ENCODE measurements at regions not wholly inside any gene's neighbourhood (a gene's known extent, or its start where the extent isn't known, plus 50 kb on each side); places are given as distances from the start of the nearest gene placed in this dataset.
"Not testable (repeated sequence)": the region's sequence is repeated elsewhere in the genome, so short reads cannot be mapped to it uniquely, and the experiment has no call there.

- H3K9me3 Mint-ChIP-seq, result no peaks in the 10 kb centered on the region
- CTCF ChIA-PET, result no interaction called here
- no peak overlapping the region for H3K27ac Mint-ChIP-seq
- H3K36me3 Mint-ChIP-seq (ENCODE audit: low read depth), result no peaks in the 10 kb centered on the region
- no peaks in the 10 kb centered on the region for H3K27me3 Mint-ChIP-seq (ENCODE audit: low read depth)
- H3K4me3 Mint-ChIP-seq, result no peak overlapping the region
- intact Hi-C loops (cut with micrococcal nuclease), result loop anchor here (10.0 kb wide), 1 partner anchor 927 kb away; no protein-coding TSS in a partner anchor
- DNase-seq, result no peak
- H3K4me1 Mint-ChIP-seq (ENCODE audit: low read depth), result peaks cover 43% of the 10 kb centered on the region
Observed at GRCh38 chr11:39367534-39367933, 2091.9 kb downstream of the LRRC4C start.

GRCh38 chr11:39365809-39366436, 2093.5 kb downstream of the LRRC4C start:
- CTCF ChIA-PET, result no interaction called here
- Mint-ChIP-seq H3K4me1 (ENCODE audit: low read depth) (peaks cover 31% of the 10 kb centered on the region), H3K36me3 (ENCODE audit: low read depth) (no peaks in the 10 kb centered on the region), H3K27ac (no peak overlapping the region), H3K4me3 (no peak overlapping the region), H3K27me3 (ENCODE audit: low read depth) (no peaks in the 10 kb centered on the region), H3K9me3 (no peaks in the 10 kb centered on the region)
- no peak for DNase-seq
- intact Hi-C loops (cut with micrococcal nuclease), result loop anchor here (10.0 kb wide), 1 partner anchor 929 kb away; no protein-coding TSS in a partner anchor

- Mint-ChIP-seq H3K27ac (no peak overlapping the region), H3K36me3 (ENCODE audit: low read depth) (no peaks in the 10 kb centered on the region), H3K4me3 (no peak overlapping the region), H3K27me3 (ENCODE audit: low read depth) (no peaks in the 10 kb centered on the region), H3K4me1 (ENCODE audit: low read depth) (peaks cover 27% of the 10 kb centered on the region), H3K9me3 (no peaks in the 10 kb centered on the region)
- intact Hi-C loops (cut with micrococcal nuclease), result loop anchor here (10.0 kb wide), 1 partner anchor 931 kb away; no protein-coding TSS in a partner anchor
- no peak for DNase-seq
- CTCF ChIA-PET, result no interaction called here
Observed at GRCh38 chr11:39363571-39363970, 2095.9 kb downstream of the LRRC4C start.

GRCh38 chr11:39361557-39361956, 2097.9 kb downstream of the LRRC4C start:
- H3K27ac Mint-ChIP-seq, result no peak overlapping the region
- peaks cover 9% of the 10 kb centered on the region for H3K4me1 Mint-ChIP-seq (ENCODE audit: low read depth)
- no peaks in the 10 kb centered on the region for H3K9me3 Mint-ChIP-seq
- DNase-seq, result no peak
- H3K4me3 Mint-ChIP-seq, result no peak overlapping the region
- no peaks in the 10 kb centered on the region for H3K27me3 Mint-ChIP-seq (ENCODE audit: low read depth)
- H3K36me3 Mint-ChIP-seq (ENCODE audit: low read depth), result no peaks in the 10 kb centered on the region
- CTCF ChIA-PET, result interaction anchor here (0.9 kb wide), 1 partner anchor 10 kb away, joined by 3 read pairs; no protein-coding TSS in a partner anchor
- intact Hi-C loops (cut with micrococcal nuclease), result loop anchor here (10.0 kb wide), 1 partner anchor 933 kb away; no protein-coding TSS in a partner anchor

GRCh38 chr11:39345834-39346442, 2113.5 kb downstream of the LRRC4C start:
- CTCF ChIA-PET, result no interaction called here
- Mint-ChIP-seq H3K4me3 (no peak overlapping the region), H3K27me3 (ENCODE audit: low read depth) (no peaks in the 10 kb centered on the region), H3K36me3 (ENCODE audit: low read depth) (no peaks in the 10 kb centered on the region), H3K4me1 (ENCODE audit: low read depth) (peaks cover 2% of the 10 kb centered on the region), H3K9me3 (no peaks in the 10 kb centered on the region), H3K27ac (no peak overlapping the region)
- DNase-seq, result no peak
- intact Hi-C loops (cut with micrococcal nuclease), result no loop called here

- Mint-ChIP-seq H3K9me3 (peaks cover 12% of the 10 kb centered on the region), H3K27ac (no peak overlapping the region), H3K27me3 (ENCODE audit: low read depth) (no peaks in the 10 kb centered on the region), H3K4me1 (ENCODE audit: low read depth) (peaks cover 2% of the 10 kb centered on the region), H3K36me3 (ENCODE audit: low read depth) (no peaks in the 10 kb centered on the region), H3K4me3 (no peak overlapping the region)
- intact Hi-C loops (cut with micrococcal nuclease), result no loop called here
- CTCF ChIA-PET, result no interaction called here
- DNase-seq, result no peak
Observed at GRCh38 chr11:39341461-39341860, 2118.0 kb downstream of the LRRC4C start.

- H3K4me3 Mint-ChIP-seq; CTCF ChIA-PET; H3K36me3 Mint-ChIP-seq (ENCODE audit: low read depth); H3K27me3 Mint-ChIP-seq (ENCODE audit: low read depth); H3K9me3 Mint-ChIP-seq; H3K4me1 Mint-ChIP-seq (ENCODE audit: low read depth); intact Hi-C loops (cut with micrococcal nuclease); DNase-seq; H3K27ac Mint-ChIP-seq: not testable (repeated sequence)
Observed at GRCh38 chr11:39333006-39333405, 2126.4 kb downstream of the LRRC4C start.

- Mint-ChIP-seq H3K4me1 (ENCODE audit: low read depth) (no peaks in the 10 kb centered on the region), H3K27ac (no peak overlapping the region), H3K4me3 (no peak overlapping the region), H3K36me3 (ENCODE audit: low read depth) (no peaks in the 10 kb centered on the region), H3K27me3 (ENCODE audit: low read depth) (no peaks in the 10 kb centered on the region), H3K9me3 (peaks cover 1% of the 10 kb centered on the region)
- CTCF ChIA-PET, result no interaction called here
- DNase-seq, result no peak
- intact Hi-C loops (cut with micrococcal nuclease), result no loop called here
Observed at GRCh38 chr11:39327302-39327701, 2132.2 kb downstream of the LRRC4C start.

- intact Hi-C loops (cut with micrococcal nuclease); H3K4me1 Mint-ChIP-seq (ENCODE audit: low read depth); H3K36me3 Mint-ChIP-seq (ENCODE audit: low read depth); H3K27ac Mint-ChIP-seq; H3K4me3 Mint-ChIP-seq; DNase-seq; H3K27me3 Mint-ChIP-seq (ENCODE audit: low read depth): not testable (repeated sequence)
- H3K9me3 Mint-ChIP-seq, result peaks cover 12% of the 10 kb centered on the region
- CTCF ChIA-PET, result interaction anchor here (0.7 kb wide), 1 partner anchor 64 kb away, joined by 3 read pairs; no protein-coding TSS in a partner anchor
Observed at GRCh38 chr11:39311888-39312287, 2147.6 kb downstream of the LRRC4C start.

GRCh38 chr11:39304586-39304985, 2154.9 kb downstream of the LRRC4C start:
- CTCF ChIA-PET, result no interaction called here
- peaks cover 8% of the 10 kb centered on the region for H3K9me3 Mint-ChIP-seq
- H3K4me3 Mint-ChIP-seq, result no peak overlapping the region
- no peak for DNase-seq
- H3K27me3 Mint-ChIP-seq (ENCODE audit: low read depth), result no peaks in the 10 kb centered on the region
- H3K36me3 Mint-ChIP-seq (ENCODE audit: low read depth), result no peaks in the 10 kb centered on the region
- intact Hi-C loops (cut with micrococcal nuclease), result no loop called here
- H3K27ac Mint-ChIP-seq, result no peak overlapping the region
- H3K4me1 Mint-ChIP-seq (ENCODE audit: low read depth), result no peaks in the 10 kb centered on the region

GRCh38 chr11:39294648-39295047, 2164.8 kb downstream of the LRRC4C start:
- no peak for DNase-seq
- intact Hi-C loops (cut with micrococcal nuclease), result no loop called here
- H3K27ac Mint-ChIP-seq, result no peak overlapping the region
- H3K36me3 Mint-ChIP-seq (ENCODE audit: low read depth), result no peaks in the 10 kb centered on the region
- no peaks in the 10 kb centered on the region for H3K4me1 Mint-ChIP-seq (ENCODE audit: low read depth)
- CTCF ChIA-PET, result no interaction called here
- no peak overlapping the region for H3K4me3 Mint-ChIP-seq
- H3K9me3 Mint-ChIP-seq, result peaks cover 8% of the 10 kb centered on the region
- H3K27me3 Mint-ChIP-seq (ENCODE audit: low read depth), result no peaks in the 10 kb centered on the region

- Mint-ChIP-seq H3K36me3 (ENCODE audit: low read depth) (no peaks in the 10 kb centered on the region), H3K4me3 (no peak overlapping the region), H3K4me1 (ENCODE audit: low read depth) (no peaks in the 10 kb centered on the region), H3K9me3 (peaks cover 5% of the 10 kb centered on the region), H3K27ac (no peak overlapping the region), H3K27me3 (ENCODE audit: low read depth) (no peaks in the 10 kb centered on the region)
- intact Hi-C loops (cut with micrococcal nuclease), result no loop called here
- DNase-seq, result no peak
- CTCF ChIA-PET, result no interaction called here
Observed at GRCh38 chr11:39288011-39288410, 2171.4 kb downstream of the LRRC4C start.

- Mint-ChIP-seq H3K27me3 (ENCODE audit: low read depth) (no peaks in the 10 kb centered on the region), H3K27ac (no peak overlapping the region)
Observed at GRCh38 chr11:39268176-39268690, 2191.2 kb downstream of the LRRC4C start.

More at GRCh38 chr11:39268176-39268690, 2191.2 kb downstream of the LRRC4C start:
- Mint-ChIP-seq H3K4me3 (no peak overlapping the region), H3K9me3 (peaks cover 11% of the 10 kb centered on the region), H3K36me3 (ENCODE audit: low read depth) (no peaks in the 10 kb centered on the region), H3K4me1 (ENCODE audit: low read depth) (no peaks in the 10 kb centered on the region)
- intact Hi-C loops (cut with micrococcal nuclease), result no loop called here
- DNase-seq, result no peak
- CTCF ChIA-PET, result no interaction called here

Measured in activated naive CD4-positive, alpha-beta T cell treated with anti-CD3 and anti-CD28 coated beads for 36 hours (primary cell).